ENCODE measurements at regions not wholly inside any gene's neighbourhood (a gene's known extent, or its start where the extent isn't known, plus 50 kb on each side); places are given as distances from the start of the nearest gene placed in this dataset.
A peak's percentile ranks its signal among the peaks of the same experiment; 100 is the strongest.

DNA sequence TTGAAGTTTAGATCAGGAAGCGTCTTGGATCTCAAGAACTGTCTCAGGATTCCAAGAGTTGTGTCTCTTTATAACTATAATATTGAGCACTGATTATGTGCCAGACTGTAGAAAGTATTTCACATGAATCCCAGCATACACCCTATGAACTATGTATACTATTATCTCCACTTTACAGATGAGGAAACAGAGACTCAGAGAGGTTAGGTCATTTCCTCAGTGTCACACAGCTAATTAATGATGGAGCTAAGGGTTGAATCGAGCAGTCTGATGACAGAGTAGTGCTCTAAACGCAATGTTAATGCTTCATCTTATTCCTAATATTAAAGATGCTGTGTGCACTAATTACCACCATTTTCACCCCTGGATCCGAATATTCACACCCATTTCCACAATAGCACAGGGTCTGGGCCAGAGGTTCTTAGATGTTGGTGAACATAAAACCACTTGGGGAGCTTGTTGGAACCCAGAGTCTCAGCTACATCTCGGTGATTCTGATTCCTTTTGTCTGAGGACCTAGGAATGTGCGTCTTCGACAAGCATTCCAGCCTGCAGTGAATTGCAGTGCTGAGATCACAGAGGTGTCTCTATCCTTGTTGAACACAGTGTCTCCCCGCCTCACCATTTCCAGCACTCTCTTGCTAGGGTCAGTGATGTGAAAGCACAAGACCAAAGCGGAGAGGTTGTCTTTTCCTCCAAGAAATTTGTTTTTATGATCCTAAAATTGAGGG is 213.8 kb downstream of the SP3 start:
- 71% methylated on average over 9 of the region's 9 CpGs for WGBS (ENCODE audit: insufficient coverage, low coverage, low lambda C conversion rate, missing lambda C conversion rate)
- Histone ChIP-seq H3K4me3 (no peak overlapping the region), H3K36me3 (no peaks in the 10 kb centered on the region), H3K27ac (no peak overlapping the region), H3K4me1 (no peaks in the 10 kb centered on the region), H3K27me3 (no peaks in the 10 kb centered on the region), H3K9me3 (no peaks in the 10 kb centered on the region)
- intact Hi-C loops (cut with DNase I), result no loop called here
- TF ChIP-seq POLR2A (IDR thresholded peaks at IDR 0.05), result no peak
- TF ChIP-seq, protein P1, sequence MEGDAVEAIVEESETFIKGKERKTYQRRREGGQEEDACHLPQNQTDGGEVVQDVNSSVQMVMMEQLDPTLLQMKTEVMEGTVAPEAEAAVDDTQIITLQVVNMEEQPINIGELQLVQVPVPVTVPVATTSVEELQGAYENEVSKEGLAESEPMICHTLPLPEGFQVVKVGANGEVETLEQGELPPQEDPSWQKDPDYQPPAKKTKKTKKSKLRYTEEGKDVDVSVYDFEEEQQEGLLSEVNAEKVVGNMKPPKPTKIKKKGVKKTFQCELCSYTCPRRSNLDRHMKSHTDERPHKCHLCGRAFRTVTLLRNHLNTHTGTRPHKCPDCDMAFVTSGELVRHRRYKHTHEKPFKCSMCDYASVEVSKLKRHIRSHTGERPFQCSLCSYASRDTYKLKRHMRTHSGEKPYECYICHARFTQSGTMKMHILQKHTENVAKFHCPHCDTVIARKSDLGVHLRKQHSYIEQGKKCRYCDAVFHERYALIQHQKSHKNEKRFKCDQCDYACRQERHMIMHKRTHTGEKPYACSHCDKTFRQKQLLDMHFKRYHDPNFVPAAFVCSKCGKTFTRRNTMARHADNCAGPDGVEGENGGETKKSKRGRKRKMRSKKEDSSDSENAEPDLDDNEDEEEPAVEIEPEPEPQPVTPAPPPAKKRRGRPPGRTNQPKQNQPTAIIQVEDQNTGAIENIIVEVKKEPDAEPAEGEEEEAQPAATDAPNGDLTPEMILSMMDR (IDR thresholded peaks at IDR 0.05), result no peak
- ATAC-seq (no peak), DNase-seq (no peak)

DNA sequence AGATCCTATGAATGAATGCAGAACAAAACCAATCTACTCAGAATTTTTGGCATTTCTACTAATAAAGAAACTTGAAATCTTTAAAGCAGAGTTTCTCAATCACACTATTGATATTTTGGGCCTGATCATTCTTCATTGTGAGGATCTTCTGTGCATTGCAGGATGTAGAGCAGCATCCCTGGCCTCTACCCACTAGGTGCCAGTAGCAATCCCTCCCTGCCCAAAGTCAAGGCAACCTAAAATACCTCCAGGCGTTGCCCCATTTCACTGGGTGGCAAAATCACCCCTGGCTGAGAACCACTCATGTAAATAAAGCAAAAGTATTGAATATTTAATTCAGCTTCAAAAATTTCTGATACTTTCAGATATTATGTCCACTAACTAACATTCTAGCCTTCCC is 213.0 kb downstream of the SP3 start:
- H3K27ac ChIP-seq, result no peak overlapping the region
- ATAC-seq (peak in 1 of 4 donors; percentile 38), DNase-seq (no peak)
- no peaks in the 10 kb centered on the region for H3K36me3 ChIP-seq
- WGBS (ENCODE audit: insufficient coverage, low coverage, low lambda C conversion rate, missing lambda C conversion rate), result 25% methylated on average over 1 of the region's 1 CpG
- no peaks in the 10 kb centered on the region for H3K9me3 ChIP-seq
- intact Hi-C loops (cut with DNase I), result no loop called here
- no peak for TF ChIP-seq POLR2A (IDR thresholded peaks at IDR 0.05)
- TF ChIP-seq, protein P1 (IDR thresholded peaks at IDR 0.05), result peak in 1 of 4 donors; percentile 26
- H3K4me3 ChIP-seq, result no peak overlapping the region
- no peaks in the 10 kb centered on the region for H3K27me3 ChIP-seq
- no peaks in the 10 kb centered on the region for H3K4me1 ChIP-seq

DNA sequence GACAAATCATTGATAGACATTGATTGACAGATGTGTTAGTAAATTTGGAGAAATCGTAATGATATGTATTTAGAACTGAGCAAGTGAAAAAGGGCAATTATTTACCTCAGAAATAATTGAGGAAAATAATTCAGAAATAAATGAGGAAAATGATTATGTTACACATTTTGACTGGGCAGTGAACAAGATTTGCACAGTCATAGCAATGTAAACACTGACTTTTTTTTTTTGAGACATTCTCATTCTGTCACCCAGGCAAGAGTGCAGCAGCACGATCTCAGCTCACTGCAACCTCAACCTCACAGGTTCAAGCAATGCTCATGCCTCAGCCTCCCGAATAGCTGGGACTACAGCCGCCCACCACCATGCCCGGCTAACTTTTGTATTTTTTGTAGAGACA is 211.7 kb downstream of the SP3 start:
- Histone ChIP-seq H3K36me3 (no peaks in the 10 kb centered on the region), H3K4me3 (no peak overlapping the region), H3K27ac (no peak overlapping the region), H3K9me3 (no peaks in the 10 kb centered on the region), H3K4me1 (no peaks in the 10 kb centered on the region), H3K27me3 (no peaks in the 10 kb centered on the region)
- no peak for DNase-seq
- intact Hi-C loops (cut with DNase I), result no loop called here
- no peak for ATAC-seq
- whole genome bisulfite sequencing (ENCODE audit: insufficient coverage, low coverage, low lambda C conversion rate, missing lambda C conversion rate), result 68% methylated on average over 3 of the region's 5 CpGs
- TF ChIP-seq, protein P1 (IDR thresholded peaks at IDR 0.05), result no peak
- TF ChIP-seq POLR2A (IDR thresholded peaks at IDR 0.05), result no peak

DNA sequence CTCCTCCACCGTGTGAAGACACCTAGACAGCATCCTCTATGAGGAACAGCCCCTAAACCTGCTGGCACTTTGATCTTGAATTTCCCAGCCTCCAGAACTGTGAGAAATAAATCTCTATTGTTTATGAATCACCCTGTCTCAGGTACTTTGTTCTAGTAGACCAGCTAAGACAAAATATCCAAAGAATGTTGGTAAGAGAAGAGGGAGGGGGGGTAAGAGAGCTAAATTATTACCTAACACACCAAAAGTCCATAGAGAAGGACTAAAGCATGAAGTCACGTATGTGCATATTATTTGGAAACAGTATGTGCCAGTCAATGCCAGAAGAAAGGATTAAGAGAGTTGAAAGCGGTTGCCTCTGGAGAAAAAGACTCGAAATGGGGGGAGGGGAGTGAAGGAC is 211.0 kb downstream of the SP3 start:
- Histone ChIP-seq H3K27ac (no peak overlapping the region), H3K9me3 (no peaks in the 10 kb centered on the region), H3K27me3 (no peaks in the 10 kb centered on the region), H3K4me3 (no peak overlapping the region), H3K4me1 (no peaks in the 10 kb centered on the region), H3K36me3 (no peaks in the 10 kb centered on the region)
- WGBS (ENCODE audit: insufficient coverage, low coverage, low lambda C conversion rate, missing lambda C conversion rate), result 67% methylated on average over 4 of the region's 4 CpGs
- TF ChIP-seq, protein P1 (IDR thresholded peaks at IDR 0.05), result no peak
- TF ChIP-seq POLR2A (IDR thresholded peaks at IDR 0.05), result no peak
- DNase-seq, result no peak
- ATAC-seq, result no peak
- intact Hi-C loops (cut with DNase I), result no loop called here

All from right lobe of liver (tissue), 6 donors.